AG04449 (cell line): ENCODE measurements at regions not wholly inside any gene's neighbourhood (a gene's known extent, or its start where the extent isn't known, plus 50 kb on each side); places are given as distances from the start of the nearest gene placed in this dataset.

ENCODE experiments used
- CTCF ChIA-PET: fragments of 350-600 bp; formaldehyde crosslinking; extraction: SDS; loops from one replicate; lab custom pipeline; 2021; ENCODE audit warnings: antibody characterized with exemption; lab: Yijun Ruan, JAX
- POLR2A ChIA-PET: fragments of 400-600, 350-600 bp; formaldehyde crosslinking; extraction: SDS; loops from one replicate; lab custom pipeline; 2020; ENCODE audit warnings: antibody characterized with exemption, inconsistent platforms; lab: Yijun Ruan, JAX
- DNase-seq: peaks from one replicate; pipeline ENCODE4 v3.0.0-alpha.2; 2010; ENCODE audit warnings: low read depth, low spot score
- H3K4me3 ChIP-seq: 2 replicates; pipeline ENCODE4 v1.5.1; 2011; ENCODE audit warnings: low read depth, mild to moderate bottlenecking, control low read depth, low read length
- CTCF ChIP-seq: IDR thresholded peaks from one replicate; pipeline ENCODE4 v1.5.1; 2011; ENCODE audit warnings: mild to moderate bottlenecking, moderate library complexity, low read length, control low read depth, inconsistent platforms; ENCODE audit not compliant: insufficient read depth; ENCODE audit errors: missing control alignments

- CTCF ChIA-PET: no interaction called here
- no peak for DNase-seq
- POLR2A ChIA-PET: no interaction called here
- no peak for TF ChIP-seq CTCF
- no peak overlapping the region for H3K4me3 ChIP-seq
These were observed 83.5 kb downstream of the TLR4 start for GRCh38 chr9:117787746-117788145.

GRCh38 chr9:117795271-117795670 lies 91.1 kb downstream of the TLR4 start:
- no peak overlapping the region for H3K4me3 ChIP-seq
- CTCF ChIA-PET: no interaction called here
- DNase-seq: no peak
- TF ChIP-seq CTCF: no peak
- POLR2A ChIA-PET: no interaction called here

GRCh38 chr9:117796681-117797080 lies 92.5 kb downstream of the TLR4 start:
- CTCF ChIA-PET: no interaction called here
- DNase-seq: no peak
- POLR2A ChIA-PET: no interaction called here
- H3K4me3 ChIP-seq: no peak overlapping the region
- no peak for TF ChIP-seq CTCF

DNA sequence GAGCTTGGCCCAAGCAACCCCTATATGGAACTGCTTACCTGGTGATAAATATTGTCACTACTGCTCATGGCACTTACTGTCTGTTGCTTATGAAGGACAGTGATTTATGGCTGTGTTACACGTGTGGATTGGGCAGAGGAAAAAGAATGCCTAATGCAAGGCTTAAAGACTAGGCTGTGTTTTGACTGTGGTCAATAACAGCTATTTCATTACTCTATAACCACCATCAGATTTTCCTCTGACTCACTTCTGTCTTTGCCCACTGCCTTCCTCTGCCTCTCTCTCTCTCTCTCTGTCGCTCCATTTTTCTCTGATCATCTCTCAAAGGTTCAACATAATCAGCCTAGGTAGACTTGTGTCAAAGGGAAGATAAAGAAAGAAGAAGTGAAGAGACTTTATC lies 96.2 kb downstream of the TLR4 start:
- H3K4me3 ChIP-seq: no peak overlapping the region
- POLR2A ChIA-PET: no interaction called here
- CTCF ChIA-PET: no interaction called here
- no peak for DNase-seq
- no peak for TF ChIP-seq CTCF

- POLR2A ChIA-PET: no interaction called here
- no peak for DNase-seq
These were observed 105.5 kb downstream of the TLR4 start for GRCh38 chr9:117809751-117810150.

GRCh38 chr9:117815315-117815714 lies 111.1 kb downstream of the TLR4 start:
- CTCF ChIA-PET: no interaction called here

More at GRCh38 chr9:117809751-117810150, 105.5 kb downstream of the TLR4 start:
- CTCF ChIA-PET: no interaction called here
- TF ChIP-seq CTCF: no peak
- no peak overlapping the region for H3K4me3 ChIP-seq

More at GRCh38 chr9:117815315-117815714, 111.1 kb downstream of the TLR4 start:
- POLR2A ChIA-PET: no interaction called here
- H3K4me3 ChIP-seq: no peak overlapping the region
- DNase-seq: no peak
- TF ChIP-seq CTCF: no peak
